ENCODE measurements at regions not wholly inside any gene's neighbourhood (a gene's known extent, or its start where the extent isn't known, plus 50 kb on each side); places are given as distances from the start of the nearest gene placed in this dataset.

- TF ChIP-seq SIN3A (IDR thresholded peaks at IDR 0.05; ENCODE audit: borderline replicate concordance, insufficient read depth, low read length) (no peak), FOXP2 (optimal IDR thresholded peaks at IDR 0.05; ENCODE audit: borderline replicate concordance, extremely low read depth, extremely low read length, insufficient read depth) (no peak), POLR2AphosphoS5 (IDR thresholded peaks at IDR 0.05; ENCODE audit: low read depth, low read length) (no peak), TAF1 (IDR thresholded peaks at IDR 0.05; ENCODE audit: borderline replicate concordance, insufficient read depth, low read length) (no peak), REST (IDR thresholded peaks at IDR 0.05; ENCODE audit: insufficient read depth in 1 of 2, low read depth in 2 of 2, low read length in 2 of 2) (no peak)
Observed at GRCh38 chr3:59192473-59192872, 142.6 kb upstream of the CFAP20DC start.

DNA sequence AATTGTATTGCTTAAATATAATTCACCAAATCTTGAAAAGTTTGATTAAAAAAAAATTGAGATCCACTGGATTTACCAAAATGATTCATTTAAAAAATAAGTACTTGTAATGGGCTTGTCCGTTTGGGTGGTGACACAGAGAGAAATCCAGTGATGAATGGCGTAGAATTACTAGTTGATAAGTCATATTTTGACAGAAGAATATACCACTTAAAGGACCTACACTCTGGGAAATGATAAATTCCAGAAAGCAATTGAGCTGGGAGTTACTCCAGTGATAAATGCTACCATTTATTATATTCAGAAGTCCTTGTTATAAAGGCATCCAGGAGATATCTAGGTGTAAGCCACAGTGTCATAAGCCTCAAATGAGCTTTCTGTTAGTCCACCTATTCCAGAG lies 141.8 kb upstream of the CFAP20DC start:
- no peak for TF ChIP-seq REST (IDR thresholded peaks at IDR 0.05; ENCODE audit: insufficient read depth in 1 of 2, low read depth in 2 of 2, low read length in 2 of 2)
- TF ChIP-seq SIN3A (IDR thresholded peaks at IDR 0.05; ENCODE audit: borderline replicate concordance, insufficient read depth, low read length) = no peak
- no peak for TF ChIP-seq FOXP2 (optimal IDR thresholded peaks at IDR 0.05; ENCODE audit: borderline replicate concordance, extremely low read depth, extremely low read length, insufficient read depth)
- no peak for TF ChIP-seq TAF1 (IDR thresholded peaks at IDR 0.05; ENCODE audit: borderline replicate concordance, insufficient read depth, low read length)
- no peak for TF ChIP-seq POLR2AphosphoS5 (IDR thresholded peaks at IDR 0.05; ENCODE audit: low read depth, low read length)

DNA sequence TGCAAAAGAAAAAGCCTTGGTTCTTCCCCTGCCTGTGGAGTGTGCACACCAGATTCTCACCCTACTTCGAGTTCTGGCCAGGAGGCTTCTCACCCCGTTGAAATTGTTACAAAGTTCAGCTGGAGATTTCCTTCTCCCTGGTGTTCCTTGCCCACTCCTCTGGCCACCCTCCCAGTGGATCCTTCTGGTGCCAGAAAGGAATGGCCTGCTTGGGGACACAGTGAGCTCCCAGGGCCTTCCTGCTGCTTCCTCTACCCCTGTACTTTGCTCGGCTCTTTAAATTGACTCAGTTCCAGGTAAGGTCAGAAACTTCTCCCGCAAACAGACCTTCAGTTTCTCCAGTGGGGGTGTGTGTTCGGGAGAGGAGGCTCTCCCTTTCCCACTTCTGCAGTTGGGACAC lies 140.1 kb upstream of the CFAP20DC start:
- TF ChIP-seq REST (IDR thresholded peaks at IDR 0.05; ENCODE audit: insufficient read depth in 1 of 2, low read depth in 2 of 2, low read length in 2 of 2) = no peak
- no peak for TF ChIP-seq FOXP2 (optimal IDR thresholded peaks at IDR 0.05; ENCODE audit: borderline replicate concordance, extremely low read depth, extremely low read length, insufficient read depth)
- no peak for TF ChIP-seq SIN3A (IDR thresholded peaks at IDR 0.05; ENCODE audit: borderline replicate concordance, insufficient read depth, low read length)

- TF ChIP-seq POLR2AphosphoS5 (IDR thresholded peaks at IDR 0.05; ENCODE audit: low read depth, low read length) (no peak), TAF1 (IDR thresholded peaks at IDR 0.05; ENCODE audit: borderline replicate concordance, insufficient read depth, low read length) (no peak), SIN3A (IDR thresholded peaks at IDR 0.05; ENCODE audit: borderline replicate concordance, insufficient read depth, low read length) (no peak), REST (IDR thresholded peaks at IDR 0.05; ENCODE audit: insufficient read depth in 1 of 2, low read depth in 2 of 2, low read length in 2 of 2) (no peak), FOXP2 (optimal IDR thresholded peaks at IDR 0.05; ENCODE audit: borderline replicate concordance, extremely low read depth, extremely low read length, insufficient read depth) (no peak)
Observed at GRCh38 chr3:59189526-59189925, 139.7 kb upstream of the CFAP20DC start.

DNA sequence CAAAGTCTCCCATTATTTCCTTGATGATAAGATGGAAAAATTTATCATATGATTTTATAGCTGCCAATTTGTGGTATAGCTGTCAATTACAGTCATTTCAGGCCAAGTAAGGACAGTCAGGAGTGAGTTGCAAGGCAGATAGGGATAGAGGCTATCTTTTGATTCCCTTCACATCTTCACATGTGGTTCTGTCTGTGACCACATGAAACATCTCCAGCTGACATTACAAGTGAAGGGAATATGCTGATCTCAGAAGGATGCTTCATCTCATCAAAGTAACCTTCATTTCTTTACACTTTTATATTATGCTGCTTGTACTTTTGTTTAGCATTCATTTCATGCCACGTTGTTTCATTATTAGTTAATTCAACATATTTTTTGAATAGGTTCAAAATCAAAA lies 136.9 kb upstream of the CFAP20DC start:
- TF ChIP-seq TAF1 (IDR thresholded peaks at IDR 0.05; ENCODE audit: borderline replicate concordance, insufficient read depth, low read length) (no peak), SIN3A (IDR thresholded peaks at IDR 0.05; ENCODE audit: borderline replicate concordance, insufficient read depth, low read length) (no peak)
